Esophagus squamous epithelium (tissue), 4 donors: ENCODE measurements at regions not wholly inside any gene's neighbourhood (a gene's known extent, or its start where the extent isn't known, plus 50 kb on each side); places are given as distances from the start of the nearest gene placed in this dataset.

Experiments used
- POLR2A ChIP-seq, 4 donors: fragments of 450-650 bp; IDR thresholded peaks; one replicate each; pipeline ENCODE4 v1.6.1; 2017; ENCODE audit warnings: antibody characterized with exemption in 4 of 4, mild to moderate bottlenecking in 4 of 4, moderate library complexity in 3 of 4
- TF ChIP-seq, protein P1 (sequence below), 6 experiments: fragments of 450-650 bp in 4 of 6; fragments of 200-600 bp in 2 of 6; sonication (generic) in 2 of 6; IDR thresholded peaks; one replicate each; pipeline ENCODE4 v1.5.1; 2016 to 2019; ENCODE audit warnings: antibody characterized with exemption in 6 of 6, mild to moderate bottlenecking in 4 of 6, moderate library complexity in 4 of 6

DNA sequence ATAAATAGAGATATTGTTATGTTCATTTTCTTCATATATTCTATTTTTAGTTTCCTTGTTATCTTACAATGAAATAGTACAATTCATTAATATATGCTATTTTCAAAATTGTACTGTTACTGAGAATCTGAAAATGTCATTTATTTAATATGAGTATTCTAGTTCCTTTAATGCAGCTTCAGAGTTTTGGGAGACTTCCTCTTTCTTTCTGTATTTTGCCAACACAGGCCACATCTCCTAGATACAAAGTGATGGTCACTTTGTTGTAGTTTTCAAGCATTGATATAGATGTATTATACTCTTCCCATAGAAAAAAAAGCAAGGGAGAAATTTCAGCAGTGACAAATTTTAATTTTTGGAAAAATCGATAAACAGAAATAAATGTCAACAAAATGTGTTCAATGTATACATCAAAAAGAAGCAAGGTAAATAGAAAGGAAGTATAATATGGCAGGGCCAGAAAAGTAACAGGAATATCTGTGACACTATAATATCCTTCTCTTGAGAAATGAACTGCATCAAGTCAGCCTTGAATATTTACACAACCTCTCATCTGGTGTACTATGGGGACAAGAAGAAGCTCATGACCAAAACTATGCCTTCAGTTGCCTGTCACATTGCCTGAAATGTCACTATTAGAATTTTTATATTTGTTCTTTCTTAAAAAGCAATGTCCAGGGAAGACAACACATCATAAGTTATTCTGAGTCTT, 396.0 kb downstream of the TBC1D32 start:
- TF ChIP-seq, protein P1, sequence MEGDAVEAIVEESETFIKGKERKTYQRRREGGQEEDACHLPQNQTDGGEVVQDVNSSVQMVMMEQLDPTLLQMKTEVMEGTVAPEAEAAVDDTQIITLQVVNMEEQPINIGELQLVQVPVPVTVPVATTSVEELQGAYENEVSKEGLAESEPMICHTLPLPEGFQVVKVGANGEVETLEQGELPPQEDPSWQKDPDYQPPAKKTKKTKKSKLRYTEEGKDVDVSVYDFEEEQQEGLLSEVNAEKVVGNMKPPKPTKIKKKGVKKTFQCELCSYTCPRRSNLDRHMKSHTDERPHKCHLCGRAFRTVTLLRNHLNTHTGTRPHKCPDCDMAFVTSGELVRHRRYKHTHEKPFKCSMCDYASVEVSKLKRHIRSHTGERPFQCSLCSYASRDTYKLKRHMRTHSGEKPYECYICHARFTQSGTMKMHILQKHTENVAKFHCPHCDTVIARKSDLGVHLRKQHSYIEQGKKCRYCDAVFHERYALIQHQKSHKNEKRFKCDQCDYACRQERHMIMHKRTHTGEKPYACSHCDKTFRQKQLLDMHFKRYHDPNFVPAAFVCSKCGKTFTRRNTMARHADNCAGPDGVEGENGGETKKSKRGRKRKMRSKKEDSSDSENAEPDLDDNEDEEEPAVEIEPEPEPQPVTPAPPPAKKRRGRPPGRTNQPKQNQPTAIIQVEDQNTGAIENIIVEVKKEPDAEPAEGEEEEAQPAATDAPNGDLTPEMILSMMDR (IDR thresholded peaks at IDR 0.05), result no peak
- no peak for TF ChIP-seq POLR2A (IDR thresholded peaks at IDR 0.05)
